ENCODE measurements at regions not wholly inside any gene's neighbourhood (a gene's known extent, or its start where the extent isn't known, plus 50 kb on each side); places are given as distances from the start of the nearest gene placed in this dataset.
"Not testable (repeated sequence)": the region's sequence is repeated elsewhere in the genome, so short reads cannot be mapped to it uniquely, and the experiment has no call there.

GRCh38 chr7:56291-56913 is 136.0 kb upstream of the FAM20C start:
- no peak for DNase-seq

- DNase-seq, result no peak
Observed at GRCh38 chr7:57071-57470, 135.3 kb upstream of the FAM20C start.

- DNase-seq, result no peak
Observed at GRCh38 chr7:57482-58255, 134.7 kb upstream of the FAM20C start.

GRCh38 chr7:58316-58715 is 134.1 kb upstream of the FAM20C start:
- no peak for DNase-seq

GRCh38 chr7:59079-60016 is 133.0 kb upstream of the FAM20C start:
- no peak for DNase-seq

- peak; percentile 25 for DNase-seq
Observed at GRCh38 chr7:60017-60675, 132.2 kb upstream of the FAM20C start.

- peak; percentile 33 for DNase-seq
Observed at GRCh38 chr7:60706-61105, 131.7 kb upstream of the FAM20C start.

- peak; percentile 45 for DNase-seq
Observed at GRCh38 chr7:61111-61510, 131.3 kb upstream of the FAM20C start.

GRCh38 chr7:61576-62360 is 130.6 kb upstream of the FAM20C start:
- peak; percentile 39 for DNase-seq

- peak; percentile 44 for DNase-seq
Observed at GRCh38 chr7:62361-63116, 129.8 kb upstream of the FAM20C start.

- no peak for DNase-seq
Observed at GRCh38 chr7:63117-63480, 129.3 kb upstream of the FAM20C start.

- DNase-seq, result no peak
Observed at GRCh38 chr7:63521-64021, 128.8 kb upstream of the FAM20C start.

GRCh38 chr7:64098-64915 is 128.1 kb upstream of the FAM20C start:
- DNase-seq, result no peak

GRCh38 chr7:64916-65341 is 127.4 kb upstream of the FAM20C start:
- no peak for DNase-seq

- no peak for DNase-seq
Observed at GRCh38 chr7:65554-65953, 126.8 kb upstream of the FAM20C start.

- DNase-seq, result no peak
Observed at GRCh38 chr7:66296-66695, 126.1 kb upstream of the FAM20C start.

- no peak for DNase-seq
Observed at GRCh38 chr7:66741-67140, 125.6 kb upstream of the FAM20C start.

- no peak for DNase-seq
Observed at GRCh38 chr7:67661-68395, 124.5 kb upstream of the FAM20C start.

- no peak for DNase-seq
Observed at GRCh38 chr7:68629-69028, 123.7 kb upstream of the FAM20C start.

- DNase-seq, result not testable (repeated sequence)
Observed at GRCh38 chr7:69052-69451, 123.3 kb upstream of the FAM20C start.

All from activated CD8-positive, alpha-beta memory T cell treated with anti-CD3 and anti-CD28 coated beads, Interleukin-2, amount 50 U/mL, for 48 hours (primary cell).